ENCODE measurements at regions not wholly inside any gene's neighbourhood (a gene's known extent, or its start where the extent isn't known, plus 50 kb on each side); places are given as distances from the start of the nearest gene placed in this dataset.

GRCh38 chr6:116992546-116992945 is 115.5 kb downstream of the RFX6 start (continued):
- TF ChIP-seq, protein P1, sequence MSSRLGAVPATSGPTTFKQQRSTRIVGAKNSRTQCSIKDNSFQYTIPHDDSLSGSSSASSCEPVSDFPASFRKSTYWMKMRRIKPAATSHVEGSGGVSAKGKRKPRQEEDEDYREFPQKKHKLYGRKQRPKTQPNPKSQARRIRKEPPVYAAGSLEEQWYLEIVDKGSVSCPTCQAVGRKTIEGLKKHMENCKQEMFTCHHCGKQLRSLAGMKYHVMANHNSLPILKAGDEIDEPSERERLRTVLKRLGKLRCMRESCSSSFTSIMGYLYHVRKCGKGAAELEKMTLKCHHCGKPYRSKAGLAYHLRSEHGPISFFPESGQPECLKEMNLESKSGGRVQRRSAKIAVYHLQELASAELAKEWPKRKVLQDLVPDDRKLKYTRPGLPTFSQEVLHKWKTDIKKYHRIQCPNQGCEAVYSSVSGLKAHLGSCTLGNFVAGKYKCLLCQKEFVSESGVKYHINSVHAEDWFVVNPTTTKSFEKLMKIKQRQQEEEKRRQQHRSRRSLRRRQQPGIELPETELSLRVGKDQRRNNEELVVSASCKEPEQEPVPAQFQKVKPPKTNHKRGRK (CRISPR knock-in tag; IDR thresholded peaks at IDR 0.05; ENCODE audit: borderline replicate concordance): no peak
- TF ChIP-seq CBFB (CRISPR knock-in tag; IDR thresholded peaks at IDR 0.05; ENCODE audit: low read depth): no peak
- TF ChIP-seq CREM (CRISPR knock-in tag; IDR thresholded peaks at IDR 0.05): no peak
- no peak for TF ChIP-seq TP53 (CRISPR knock-in tag; IDR thresholded peaks at IDR 0.05)
- no peak for TF ChIP-seq CTCF (IDR thresholded peaks at IDR 0.05)
- no peak for TF ChIP-seq MXD4 (CRISPR knock-in tag; IDR thresholded peaks at IDR 0.05; ENCODE audit: borderline replicate concordance)
- no peak for TF ChIP-seq GTF2I (CRISPR knock-in tag; conservative IDR thresholded peaks at IDR 0.05)
- TF ChIP-seq AFF4 (CRISPR knock-in tag; IDR thresholded peaks at IDR 0.05; ENCODE audit: borderline replicate concordance): no peak

DNA sequence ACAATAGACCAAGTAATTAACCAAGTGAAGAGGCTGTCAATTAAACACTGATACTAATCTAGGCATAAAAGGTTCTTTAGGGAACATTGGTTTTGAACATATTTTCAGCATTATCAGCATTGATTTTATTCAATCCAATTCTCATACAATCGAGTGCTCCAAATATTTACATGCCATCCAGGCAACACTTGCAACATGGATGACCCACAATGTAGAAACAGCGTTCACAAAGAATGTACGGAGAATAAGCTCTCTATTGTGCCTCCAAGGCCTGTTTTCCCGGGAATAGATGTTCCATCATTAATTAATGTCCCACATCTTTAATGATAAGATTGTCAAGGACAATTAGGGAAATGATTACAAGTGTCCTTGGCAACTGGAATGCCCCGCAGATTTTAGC is 117.4 kb downstream of the RFX6 start:
- peaks cover 13% of the 10 kb centered on the region for H3K4me1 Mint-ChIP-seq
- peaks cover 9% of the 10 kb centered on the region for H3K36me3 Mint-ChIP-seq
- ATAC-seq: no peak
- CTCF ChIA-PET: interaction anchor here (1.7 kb wide), 1 partner anchor 274 kb away, joined by 4 read pairs; no protein-coding TSS in a partner anchor
- POLR2A ChIA-PET: no interaction called here
- H3K27me3 Mint-ChIP-seq (ENCODE audit: low read depth): no peaks in the 10 kb centered on the region
- TF ChIP-seq GABPB1 (CRISPR knock-in tag; IDR thresholded peaks at IDR 0.05) (no peak), ZNF423 (CRISPR knock-in tag; IDR thresholded peaks at IDR 0.05) (no peak), AR (CRISPR knock-in tag; IDR thresholded peaks at IDR 0.05) (no peak), ZSCAN18 (CRISPR knock-in tag; IDR thresholded peaks at IDR 0.05) (no peak), E2F4 (CRISPR knock-in tag; IDR thresholded peaks at IDR 0.05; ENCODE audit: borderline replicate concordance, low read depth) (no peak)
- H3K27ac Mint-ChIP-seq: no peak overlapping the region
- no peak for DNase-seq (ENCODE audit: low spot score)
- H3K9me3 Mint-ChIP-seq: peaks cover 18% of the 10 kb centered on the region
- H3K4me3 Mint-ChIP-seq: no peak overlapping the region
